ENCODE measurements at regions not wholly inside any gene's neighbourhood (a gene's known extent, or its start where the extent isn't known, plus 50 kb on each side); places are given as distances from the start of the nearest gene placed in this dataset.

DNA sequence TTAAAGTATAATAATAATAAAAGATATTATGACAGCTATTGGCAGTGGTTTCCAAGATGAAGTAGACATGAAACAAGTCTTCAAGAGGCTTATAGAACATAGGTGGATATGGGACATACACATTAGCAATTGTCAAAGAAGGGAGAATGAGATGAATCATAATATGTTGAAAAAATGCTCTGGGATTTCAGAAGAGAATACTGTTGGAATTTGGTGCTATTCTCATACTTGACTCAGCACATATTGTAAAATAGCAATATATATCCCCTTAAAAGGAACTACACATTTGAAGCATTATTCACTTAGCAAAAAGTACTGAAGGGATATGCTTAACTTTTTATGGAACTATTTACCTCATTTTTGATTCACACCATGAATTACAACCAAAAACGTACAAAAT is 577.2 kb upstream of the PCDH15 start:
- no peak for TF ChIP-seq TAF1 (IDR thresholded peaks at IDR 0.05; ENCODE audit: low read depth, low read length)
- no peak for TF ChIP-seq POLR2A (IDR thresholded peaks at IDR 0.05; ENCODE audit: low read depth, low read length)
- no peak for TF ChIP-seq POLR2AphosphoS5 (IDR thresholded peaks at IDR 0.05; ENCODE audit: low read depth, low read length)
- TF ChIP-seq PAX5 (IDR thresholded peaks at IDR 0.05; ENCODE audit: insufficient read depth, low read length, severe bottlenecking), result no peak
